Spinal cord (tissue), 9 donors: ENCODE measurements at regions not wholly inside any gene's neighbourhood (a gene's known extent, or its start where the extent isn't known, plus 50 kb on each side); places are given as distances from the start of the nearest gene placed in this dataset.

ENCODE experiments used
- DNase-seq, 6 donors: peaks; one replicate each; pipeline versions ENCODE4 v3.0.0 to v3.0.0-alpha.2; 2013 to 2015; ENCODE audit warnings: low spot score in 6 of 6, low read depth in 4 of 6
- H3K27ac ChIP-seq: one replicate; pipeline ENCODE4 v1.5.1; 2013; ENCODE audit warnings: low read depth, low read length, control low read depth
- H3K27me3 ChIP-seq: one replicate; pipeline ENCODE4 v1.6.1; 2013; ENCODE audit warnings: low read length; ENCODE audit not compliant: control insufficient read depth, insufficient read depth
- H3K36me3 ChIP-seq: one replicate; pipeline ENCODE4 v1.6.1; 2013; ENCODE audit warnings: low read length; ENCODE audit not compliant: control insufficient read depth, insufficient read depth
- H3K4me1 ChIP-seq: one replicate; pipeline ENCODE4 v1.6.1; 2013; ENCODE audit warnings: low read length; ENCODE audit not compliant: control insufficient read depth, insufficient read depth
- H3K4me3 ChIP-seq: one replicate; pipeline ENCODE4 v1.5.1; 2013; ENCODE audit warnings: low read depth, low read length, control low read depth
- H3K9me3 ChIP-seq: one replicate; pipeline ENCODE4 v1.6.1; 2013; ENCODE audit warnings: low read length; ENCODE audit not compliant: control insufficient read depth, insufficient read depth
- WGBS: methylation state at CpG from one replicate; pipeline ENCODE4 v1.1.5; 2013; ENCODE audit warnings: missing lambda C conversion rate; ENCODE audit not compliant: insufficient coverage; 5-methylcytosine and 5-hydroxymethylcytosine counted together
- donor health status: healthy.

DNA sequence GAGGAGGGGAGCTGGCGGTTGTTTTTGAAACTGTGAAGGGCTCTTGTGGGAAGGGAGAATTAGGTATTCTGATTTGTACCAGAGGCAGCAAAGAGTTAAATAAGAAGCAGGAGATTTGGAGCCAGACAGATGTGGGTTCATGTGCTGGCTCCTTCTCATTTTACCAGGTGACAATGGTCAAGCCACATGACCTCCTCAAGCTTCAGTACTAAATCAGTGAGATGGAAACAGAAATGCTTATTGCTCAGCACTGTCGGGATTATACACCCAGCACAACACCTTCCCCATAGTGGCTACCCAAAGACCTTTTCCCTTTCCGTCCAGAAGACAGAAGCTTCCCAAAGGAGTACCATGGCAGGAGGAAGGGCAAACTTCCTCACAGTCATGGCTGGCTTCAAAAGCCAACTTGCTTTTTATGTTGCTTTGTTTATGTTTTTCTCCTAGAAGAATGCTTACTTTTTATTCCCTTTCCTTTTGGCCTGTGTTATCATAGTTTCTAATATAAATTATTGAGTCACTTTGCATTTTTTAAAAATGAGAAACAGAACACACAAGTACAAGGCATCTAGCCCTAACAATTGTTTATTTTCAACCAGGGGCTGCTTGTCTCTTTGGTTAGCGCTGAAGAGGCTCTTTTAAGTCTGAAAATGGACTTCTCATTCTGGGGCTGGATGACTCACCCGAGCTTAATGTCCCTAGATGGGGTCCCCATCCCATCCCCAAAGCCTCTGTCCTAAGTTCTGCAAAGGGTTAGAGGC is 181.5 kb upstream of the ZBED5 start:
- Histone ChIP-seq H3K27ac (no peak overlapping the region), H3K36me3 (no peaks in the 10 kb centered on the region), H3K9me3 (no peaks in the 10 kb centered on the region), H3K4me1 (peaks cover 15% of the 10 kb centered on the region), H3K27me3 (no peaks in the 10 kb centered on the region), H3K4me3 (no peak overlapping the region)
- 88% methylated on average over 3 of the region's 5 CpGs for WGBS
- no peak for DNase-seq

DNA sequence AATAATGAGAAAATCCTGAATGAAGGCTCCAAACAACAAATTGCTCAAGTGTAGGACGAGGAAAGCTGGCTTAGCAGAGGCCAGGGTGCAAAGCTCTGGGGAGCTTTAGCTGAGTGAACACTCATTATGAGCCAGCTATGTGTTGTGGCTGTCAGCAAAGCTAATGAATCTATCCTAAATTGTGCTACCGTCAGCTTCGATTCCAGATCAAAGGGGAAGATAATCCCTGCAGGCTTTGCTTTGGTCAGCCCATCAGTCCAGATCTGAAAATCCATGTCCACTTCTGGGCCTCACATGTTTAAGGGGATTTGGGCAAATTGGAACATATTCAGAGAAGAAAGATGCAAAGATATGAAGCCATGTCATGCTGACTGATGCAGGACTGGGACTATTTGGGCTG is 180.9 kb upstream of the ZBED5 start:
- no peak overlapping the region for H3K27ac ChIP-seq
- H3K36me3 ChIP-seq: no peaks in the 10 kb centered on the region
- no peaks in the 10 kb centered on the region for H3K9me3 ChIP-seq
- no peaks in the 10 kb centered on the region for H3K27me3 ChIP-seq
- 19% methylated on average over 2 of the region's 3 CpGs for WGBS
- no peak for DNase-seq
- H3K4me3 ChIP-seq: no peak overlapping the region
- H3K4me1 ChIP-seq: peaks cover 13% of the 10 kb centered on the region

GRCh38 chr11:11038352-11038751 is 180.5 kb upstream of the ZBED5 start:
- Histone ChIP-seq H3K9me3 (no peaks in the 10 kb centered on the region), H3K4me1 (peaks cover 13% of the 10 kb centered on the region), H3K4me3 (no peak overlapping the region), H3K36me3 (no peaks in the 10 kb centered on the region), H3K27me3 (no peaks in the 10 kb centered on the region), H3K27ac (no peak overlapping the region)
- DNase-seq: peak in 2 of 6 donors; percentile 37 to 39
- WGBS: 62% methylated on average over 3 of the region's 3 CpGs

- Histone ChIP-seq H3K4me1 (peaks cover 13% of the 10 kb centered on the region), H3K27ac (no peak overlapping the region), H3K36me3 (no peaks in the 10 kb centered on the region), H3K9me3 (no peaks in the 10 kb centered on the region), H3K4me3 (no peak overlapping the region), H3K27me3 (no peaks in the 10 kb centered on the region)
- 57% methylated on average over 5 of the region's 5 CpGs for WGBS
- DNase-seq: peak in 4 of 6 donors; percentile 40 to 90 (median 66)
These were observed 179.2 kb upstream of the ZBED5 start for GRCh38 chr11:11036848-11037732.

GRCh38 chr11:11036185-11036847 is 178.5 kb upstream of the ZBED5 start:
- Histone ChIP-seq H3K9me3 (no peaks in the 10 kb centered on the region), H3K4me1 (peaks cover 13% of the 10 kb centered on the region), H3K27ac (no peak overlapping the region), H3K36me3 (no peaks in the 10 kb centered on the region), H3K4me3 (no peak overlapping the region), H3K27me3 (no peaks in the 10 kb centered on the region)
- peak in 1 of 6 donors; percentile 13 for DNase-seq
- WGBS: 75% methylated on average over 1 of the region's 3 CpGs

- no peaks in the 10 kb centered on the region for H3K36me3 ChIP-seq
- no peak for DNase-seq
- no peak overlapping the region for H3K4me3 ChIP-seq
- H3K27ac ChIP-seq: no peak overlapping the region
- H3K27me3 ChIP-seq: no peaks in the 10 kb centered on the region
- WGBS: no CpG with 5 or more reads among the region's 1 CpG
- no peaks in the 10 kb centered on the region for H3K9me3 ChIP-seq
- H3K4me1 ChIP-seq: peaks cover 13% of the 10 kb centered on the region
These were observed 177.5 kb upstream of the ZBED5 start for GRCh38 chr11:11035331-11035730.

DNA sequence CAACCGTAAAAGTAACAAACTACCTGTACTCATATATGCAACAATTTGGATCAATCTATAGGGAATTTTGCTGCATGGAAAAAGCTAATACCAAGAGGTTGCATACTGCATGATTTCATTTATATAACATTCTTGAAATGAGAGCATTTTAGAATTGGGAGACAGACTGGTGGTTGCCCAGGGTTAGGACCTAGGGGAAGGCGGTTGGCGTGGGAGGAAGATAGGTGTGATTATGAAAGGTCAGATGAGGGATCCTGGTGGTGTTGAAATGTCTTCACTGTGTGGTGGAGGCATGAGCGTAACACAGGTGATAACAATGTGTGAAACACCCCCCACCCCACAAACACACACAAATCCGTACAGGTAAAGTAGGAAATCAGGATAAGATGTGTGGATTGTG is 176.6 kb upstream of the ZBED5 start:
- Histone ChIP-seq H3K36me3 (no peaks in the 10 kb centered on the region), H3K4me1 (peaks cover 13% of the 10 kb centered on the region), H3K27ac (no peak overlapping the region), H3K9me3 (no peaks in the 10 kb centered on the region), H3K27me3 (no peaks in the 10 kb centered on the region), H3K4me3 (no peak overlapping the region)
- no peak for DNase-seq
- WGBS: no CpG with 5 or more reads among the region's 5 CpGs

DNA sequence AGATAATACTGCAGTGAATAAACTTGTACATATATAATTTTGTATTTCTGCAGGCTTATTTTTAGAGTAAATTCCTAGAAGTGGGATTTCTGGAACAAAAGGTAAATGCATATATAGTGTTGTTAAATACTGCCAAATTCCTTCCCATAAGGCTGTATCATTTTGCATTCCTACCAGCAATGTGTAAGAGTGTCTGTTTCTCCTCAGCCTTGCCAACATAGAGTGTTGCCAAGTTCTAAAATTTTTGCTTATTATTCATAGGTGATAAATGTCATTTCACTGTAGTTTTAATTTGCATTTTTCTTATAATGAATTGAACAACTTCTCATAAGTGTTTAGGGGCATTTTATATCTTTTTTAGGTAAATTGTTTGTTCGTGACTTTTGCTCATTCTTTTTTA is 174.2 kb upstream of the ZBED5 start:
- no CpG with 5 or more reads among the region's 1 CpG for whole genome bisulfite sequencing
- peak in 1 of 6 donors; percentile 69 for DNase-seq
- H3K4me1 ChIP-seq: no peaks in the 10 kb centered on the region
- no peak overlapping the region for H3K27ac ChIP-seq
- H3K36me3 ChIP-seq: no peaks in the 10 kb centered on the region
- H3K27me3 ChIP-seq: peaks cover 2% of the 10 kb centered on the region
- no peak overlapping the region for H3K4me3 ChIP-seq
- no peaks in the 10 kb centered on the region for H3K9me3 ChIP-seq

DNA sequence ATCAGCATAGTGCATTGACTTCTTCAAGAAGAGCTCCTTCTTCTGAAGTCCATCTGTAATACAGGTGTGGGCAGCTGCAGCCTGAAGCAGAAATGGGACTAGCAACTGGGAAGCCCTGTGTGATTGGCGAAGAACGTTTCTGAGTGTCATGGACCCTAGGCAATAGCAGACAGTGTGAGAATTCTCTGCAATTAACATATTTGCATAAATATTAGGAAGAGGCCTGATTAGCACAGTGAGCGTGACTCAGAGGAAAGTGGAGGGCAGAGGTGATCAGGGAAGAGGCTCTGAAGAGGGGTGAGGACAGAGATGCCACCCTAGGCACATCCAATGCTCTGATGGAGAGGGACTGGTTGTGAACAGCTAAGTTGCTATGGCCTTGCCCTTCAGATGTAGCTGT is 171.2 kb upstream of the ZBED5 start:
- Histone ChIP-seq H3K4me1 (no peaks in the 10 kb centered on the region), H3K9me3 (no peaks in the 10 kb centered on the region), H3K36me3 (no peaks in the 10 kb centered on the region), H3K27ac (no peak overlapping the region), H3K27me3 (peaks cover 2% of the 10 kb centered on the region), H3K4me3 (no peak overlapping the region)
- DNase-seq: no peak
- 75% methylated on average over 1 of the region's 3 CpGs for WGBS
